ENCODE measurements at regions not wholly inside any gene's neighbourhood (a gene's known extent, or its start where the extent isn't known, plus 50 kb on each side); places are given as distances from the start of the nearest gene placed in this dataset.

DNA sequence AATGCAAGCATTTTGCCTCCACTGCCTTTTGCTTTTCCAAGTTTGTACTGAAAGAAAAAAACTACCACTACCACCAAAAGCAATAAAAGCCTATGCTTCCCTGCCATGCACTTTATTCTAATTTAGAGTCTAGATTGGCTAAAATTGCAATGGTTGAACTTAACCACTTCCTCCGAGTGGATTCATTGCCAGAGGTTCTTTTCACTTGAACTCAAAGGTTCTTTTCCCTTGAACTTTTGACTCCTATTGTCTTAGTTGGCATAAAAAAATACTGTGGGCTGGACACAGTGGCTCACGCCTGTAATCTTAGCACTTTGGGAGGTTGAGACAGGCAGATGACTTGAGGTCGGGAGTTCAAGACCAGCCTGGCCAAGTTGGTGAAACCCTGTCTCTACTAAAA, 319.8 kb upstream of the GOT2 start:
- no peaks in the 10 kb centered on the region for H3K36me3 Mint-ChIP-seq (ENCODE audit: low read depth)
- H3K27me3 Mint-ChIP-seq (ENCODE audit: insufficient read depth, low read depth, poor library complexity) = no peaks in the 10 kb centered on the region
- no peak overlapping the region for H3K4me3 Mint-ChIP-seq
- Histone ChIP-seq H3K4me2 (no peak overlapping the region), H4K20me1 (replicated peaks; ENCODE audit: insufficient read depth) (no peaks in the 10 kb centered on the region), H3K79me2 (replicated peaks; ENCODE audit: insufficient read depth) (no peaks in the 10 kb centered on the region), H3K36me3 (ENCODE audit: insufficient read depth) (no peaks in the 10 kb centered on the region), H3K4me3 (no peak overlapping the region), H3K4me1 (ENCODE audit: insufficient read depth) (no peaks in the 10 kb centered on the region), H3K27me3 (ENCODE audit: insufficient read depth) (no peaks in the 10 kb centered on the region), H2AFZ (no peak overlapping the region), H3K9me2 (ENCODE audit: insufficient read depth) (peaks cover 11% of the 10 kb centered on the region), H3F3A (replicated peaks; ENCODE audit: low read depth) (no peaks in the 10 kb centered on the region), H3K27ac (ENCODE audit: low read depth) (no peak overlapping the region)
- H3K27ac Mint-ChIP-seq = no peak overlapping the region
- ATAC-seq (no peak), DNase-seq (ENCODE audit: low spot score) (no peak)
- no peaks in the 10 kb centered on the region for H3K4me1 Mint-ChIP-seq
- no peaks in the 10 kb centered on the region; the same call in 2 of the 3 replicates for H3K9me3 Mint-ChIP-seq
- TF ChIP-seq ZNF114 (CRISPR knock-in tag; IDR thresholded peaks at IDR 0.05) (no peak), CREB1 (CRISPR knock-in tag; IDR thresholded peaks at IDR 0.05; ENCODE audit: low read depth) (no peak), STAT1 (IDR thresholded peaks at IDR 0.05; ENCODE audit: unreplicated experiment) (no peak), ETS1 (IDR thresholded peaks at IDR 0.05) (no peak), POLR2AphosphoS5 (IDR thresholded peaks at IDR 0.05; ENCODE audit: low read depth) (no peak), REST (IDR thresholded peaks at IDR 0.05; ENCODE audit: unreplicated experiment) (no peak), JUNB (IDR thresholded peaks at IDR 0.05; ENCODE audit: unreplicated experiment) (no peak), NANOG (IDR thresholded peaks at IDR 0.05; ENCODE audit: borderline replicate concordance) (no peak), ZNF462 (CRISPR knock-in tag; IDR thresholded peaks at IDR 0.05) (no peak), EZH2 (IDR thresholded peaks at IDR 0.05; ENCODE audit: low read depth, unreplicated experiment) (no peak), CTCF (conservative IDR thresholded peaks at IDR 0.05; ENCODE audit: low read depth in 2 of 2) (no peak), ZNF331 (CRISPR knock-in tag; IDR thresholded peaks at IDR 0.05; ENCODE audit: low read depth) (no peak), EZH2phosphoT487 (IDR thresholded peaks at IDR 0.05; ENCODE audit: unreplicated experiment) (no peak)
